Uterus (tissue), 3 donors: ENCODE measurements at regions not wholly inside any gene's neighbourhood (a gene's known extent, or its start where the extent isn't known, plus 50 kb on each side); places are given as distances from the start of the nearest gene placed in this dataset.

Experiments used
- DNase-seq, 2 donors: peaks; one replicate each; pipeline ENCODE4 v3.0.0-alpha.2; 2019 to 2020
- H3K27ac ChIP-seq, 2 donors: fragments of 200-600 bp; sonication (generic); 1 replicate in 1 of 2; 2 replicates in 1 of 2; pipeline ENCODE4 v1.5.1; 2016 to 2018
- H3K27me3 ChIP-seq, 2 donors: fragments of 200-600 bp; sonication (generic); one replicate each; pipeline ENCODE4 v1.5.1; 2018 to 2019; ENCODE audit warnings: control low read depth in 1 of 2
- H3K36me3 ChIP-seq, 2 donors: fragments of 200-600 bp; sonication (generic); one replicate each; pipeline ENCODE4 v1.5.1; 2019; ENCODE audit warnings: control low read depth in 1 of 2
- H3K4me1 ChIP-seq, 2 donors: fragments of 200-600 bp; sonication (generic); one replicate each; pipeline ENCODE4 v1.5.1; 2018 to 2019; ENCODE audit warnings: control low read depth in 1 of 2
- H3K4me3 ChIP-seq, 2 donors: fragments of 200-600 bp; sonication (generic); 1 replicate in 1 of 2; 2 replicates in 1 of 2; pipeline ENCODE4 v1.5.1; 2018 to 2019; ENCODE audit warnings: mild to moderate bottlenecking in 1 of 2
- H3K9me3 ChIP-seq, 2 donors: fragments of 200-600 bp; sonication (generic); one replicate each; pipeline ENCODE4 v1.5.1; 2019; ENCODE audit warnings: control low read depth in 1 of 2
- CTCF ChIP-seq, 4 experiments: fragments of 200-600 bp in 2 of 4; fragments of 450-650 bp in 2 of 4; sonication (generic) in 2 of 4; IDR thresholded peaks; one replicate each; pipeline ENCODE4 v1.5.1; 2016 to 2019; ENCODE audit warnings: antibody characterized with exemption in 4 of 4, mild to moderate bottlenecking in 2 of 4, moderate library complexity in 1 of 4
- POLR2A ChIP-seq, 2 donors: fragments of 450-650 bp; IDR thresholded peaks; one replicate each; pipeline ENCODE4 v1.6.1; 2016; ENCODE audit warnings: antibody characterized with exemption in 2 of 2, mild to moderate bottlenecking in 1 of 2, moderate library complexity in 1 of 2
- intact Hi-C: fragments of 100-400 bp; cut with DNase I; formaldehyde crosslinking; loops from one replicate; pipeline ENCODE4 v1.15.1; 2023; ENCODE audit warnings: low total_unique reads
- donor health status: DM: yes; HTN: yes; CAD: no.

- no peaks in the 10 kb centered on the region for H3K36me3 ChIP-seq
- intact Hi-C loops = no loop called here
- no peaks in the 10 kb centered on the region for H3K27me3 ChIP-seq
- H3K4me1 ChIP-seq = no peaks in the 10 kb centered on the region
- DNase-seq = no peak
- TF ChIP-seq POLR2A (IDR thresholded peaks at IDR 0.05) (no peak), CTCF (IDR thresholded peaks at IDR 0.05) (no peak)
- H3K4me3 ChIP-seq = no peak overlapping the region
- H3K9me3 ChIP-seq = no peaks in the 10 kb centered on the region
- no peak overlapping the region for H3K27ac ChIP-seq
Observed at GRCh38 chrX:138011468-138011867, 445.5 kb downstream of the ZIC3 start.

- no peaks in the 10 kb centered on the region for H3K4me1 ChIP-seq
- no peak overlapping the region for H3K27ac ChIP-seq
- H3K4me3 ChIP-seq = no peak overlapping the region
- intact Hi-C loops = no loop called here
- TF ChIP-seq POLR2A (IDR thresholded peaks at IDR 0.05) (no peak), CTCF (IDR thresholded peaks at IDR 0.05) (no peak)
- no peaks in the 10 kb centered on the region for H3K36me3 ChIP-seq
- H3K27me3 ChIP-seq = no peaks in the 10 kb centered on the region
- H3K9me3 ChIP-seq = no peaks in the 10 kb centered on the region
- DNase-seq = no peak
Observed at GRCh38 chrX:138014577-138014976, 448.6 kb downstream of the ZIC3 start.

- no peaks in the 10 kb centered on the region for H3K9me3 ChIP-seq
- TF ChIP-seq CTCF (IDR thresholded peaks at IDR 0.05) = no peak
- no peak for TF ChIP-seq POLR2A (IDR thresholded peaks at IDR 0.05)
- DNase-seq = peak in 1 of 2 donors; percentile 16
- no peak overlapping the region for H3K4me3 ChIP-seq
- H3K4me1 ChIP-seq = no peaks in the 10 kb centered on the region
- no peak overlapping the region for H3K27ac ChIP-seq
- H3K27me3 ChIP-seq = no peaks in the 10 kb centered on the region
- intact Hi-C loops = no loop called here
- H3K36me3 ChIP-seq = no peaks in the 10 kb centered on the region
Observed at GRCh38 chrX:138018145-138018799, 452.3 kb downstream of the ZIC3 start.

GRCh38 chrX:138020941-138021340 is 455.0 kb downstream of the ZIC3 start:
- intact Hi-C loops = no loop called here
- no peaks in the 10 kb centered on the region for H3K27me3 ChIP-seq
- no peaks in the 10 kb centered on the region for H3K36me3 ChIP-seq
- TF ChIP-seq CTCF (IDR thresholded peaks at IDR 0.05) (no peak), POLR2A (IDR thresholded peaks at IDR 0.05) (no peak)
- no peak overlapping the region for H3K4me3 ChIP-seq
- H3K9me3 ChIP-seq = no peaks in the 10 kb centered on the region
- no peak overlapping the region for H3K27ac ChIP-seq
- DNase-seq = no peak
- H3K4me1 ChIP-seq = no peaks in the 10 kb centered on the region

GRCh38 chrX:138026211-138026610 is 460.3 kb downstream of the ZIC3 start:
- no peak for DNase-seq
- intact Hi-C loops = no loop called here

More at GRCh38 chrX:138026211-138026610, 460.3 kb downstream of the ZIC3 start:
- no peaks in the 10 kb centered on the region for H3K4me1 ChIP-seq
- TF ChIP-seq CTCF (IDR thresholded peaks at IDR 0.05) (no peak), POLR2A (IDR thresholded peaks at IDR 0.05) (no peak)
- H3K36me3 ChIP-seq = no peaks in the 10 kb centered on the region
- H3K4me3 ChIP-seq = no peak overlapping the region
- H3K9me3 ChIP-seq = no peaks in the 10 kb centered on the region
- H3K27ac ChIP-seq = no peak overlapping the region
- H3K27me3 ChIP-seq = no peaks in the 10 kb centered on the region
